Naive thymus-derived CD8-positive, alpha-beta T cell (primary cell): ENCODE measurements at regions not wholly inside any gene's neighbourhood (a gene's known extent, or its start where the extent isn't known, plus 50 kb on each side); places are given as distances from the start of the nearest gene placed in this dataset.

Experiments
- ATAC-seq, 2 donors: fragments of 150-1000 bp; cut with Tn5 transposase in 1 of 2; sonication (Bioruptor Pico), chemical (Tn5 transposase) in 1 of 2; 1 replicate in 1 of 2; 2 replicates in 1 of 2; pipeline ENCODE4 v1.10.0; 2021; ENCODE audit warnings: mild to moderate bottlenecking in 2 of 2, moderate library complexity in 2 of 2
- POLR2A ChIA-PET: fragments of 350-600 bp; sonication (Branson Sonifier 250); formaldehyde crosslinking; loops from one replicate; lab custom pipeline; 2021; ENCODE audit warnings: antibody characterized with exemption; lab: Charles Lee
- DNase-seq, 10 donors: peaks; one replicate each; pipeline versions ENCODE4 v3.0.0 to v3.0.0-alpha.2; 2020 to 2022
- H3K27ac Mint-ChIP-seq, 10 donors: one replicate each; pipeline ENCODE4 v1.8.0; 2020 to 2022; ENCODE audit warnings: mild to moderate bottlenecking in 10 of 10, mixed read lengths in 10 of 10, moderate library complexity in 4 of 10, inconsistent platforms in 1 of 10
- H3K27me3 Mint-ChIP-seq, 5 donors: one replicate each; pipeline ENCODE4 v1.8.0; 2021 to 2022; ENCODE audit warnings: mixed read lengths in 5 of 5
- H3K36me3 Mint-ChIP-seq, 3 donors: one replicate each; pipeline ENCODE4 v1.8.0; 2020 to 2022; ENCODE audit warnings: mixed read lengths in 3 of 3, mild to moderate bottlenecking in 2 of 3, inconsistent platforms in 1 of 3
- H3K4me1 Mint-ChIP-seq, 4 donors: one replicate each; pipeline ENCODE4 v1.8.0; 2021 to 2022; ENCODE audit warnings: mixed read lengths in 4 of 4
- H3K4me3 Mint-ChIP-seq, 10 donors: one replicate each; pipeline ENCODE4 v1.8.0; 2020 to 2022; ENCODE audit warnings: mild to moderate bottlenecking in 10 of 10, mixed read lengths in 10 of 10, moderate library complexity in 6 of 10, inconsistent platforms in 1 of 10
- H3K9me3 Mint-ChIP-seq, 9 donors: one replicate each; pipeline ENCODE4 v1.8.0; 2020 to 2022; ENCODE audit warnings: mixed read lengths in 9 of 9, mild to moderate bottlenecking in 3 of 9, inconsistent platforms in 1 of 9, moderate library complexity in 1 of 9

DNA sequence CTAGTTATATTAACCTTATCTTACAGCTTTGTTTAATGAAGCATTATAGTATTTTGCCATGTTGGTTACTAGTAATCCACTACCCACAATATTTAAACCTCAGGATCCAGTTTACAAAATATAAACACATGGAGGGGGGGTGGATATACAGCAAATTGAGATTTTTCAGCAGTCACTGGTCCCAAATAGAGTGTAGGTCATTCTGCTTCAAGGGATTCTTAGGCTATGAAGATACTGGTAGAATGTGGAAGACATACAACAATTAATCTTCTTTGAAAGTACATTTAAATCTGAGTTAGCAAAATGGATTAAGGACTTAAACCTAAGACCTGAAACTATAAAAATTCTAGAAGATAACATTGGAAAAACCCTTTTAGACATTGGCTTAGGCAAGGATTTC, 569.6 kb downstream of the ZNF674 start:
- Mint-ChIP-seq H3K9me3 (peaks cover 0 to 4% (median 0%) of the 10 kb centered on the region in 9 donors), H3K4me1 (no peaks in the 10 kb centered on the region), H3K4me3 (no peak overlapping the region), H3K36me3 (no peaks in the 10 kb centered on the region), H3K27me3 (no peaks in the 10 kb centered on the region), H3K27ac (no peak overlapping the region)
- DNase-seq, result no peak
- POLR2A ChIA-PET, result no interaction called here
- ATAC-seq, result no peak

DNA sequence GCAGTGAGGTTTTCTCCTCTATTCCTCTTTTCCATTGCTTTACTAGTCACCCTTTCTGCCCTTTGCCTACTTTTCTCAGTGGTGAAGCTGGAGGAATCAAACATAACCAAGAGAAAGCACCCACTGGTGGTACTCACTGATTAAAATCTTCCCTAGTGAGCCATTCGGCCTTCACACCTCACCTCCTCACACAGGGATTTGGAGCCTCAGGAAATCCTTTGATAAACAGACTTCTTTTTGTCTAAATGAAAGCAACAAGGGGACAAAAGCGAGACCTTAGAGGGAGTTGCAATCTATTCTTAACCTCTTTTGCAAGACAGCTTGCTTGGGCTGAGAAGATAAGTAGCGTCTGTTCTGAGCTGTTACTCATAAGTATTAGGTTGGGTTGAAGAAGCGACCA, 572.6 kb downstream of the ZNF674 start:
- no peaks in the 10 kb centered on the region for H3K4me1 Mint-ChIP-seq
- POLR2A ChIA-PET, result no interaction called here
- DNase-seq, result no peak
- H3K27me3 Mint-ChIP-seq, result no peaks in the 10 kb centered on the region
- H3K36me3 Mint-ChIP-seq, result no peaks in the 10 kb centered on the region
- H3K27ac Mint-ChIP-seq, result no peak overlapping the region
- H3K4me3 Mint-ChIP-seq, result no peak overlapping the region
- H3K9me3 Mint-ChIP-seq, result peaks cover 0 to 4% (median 0%) of the 10 kb centered on the region in 9 donors
- no peak for ATAC-seq

DNA sequence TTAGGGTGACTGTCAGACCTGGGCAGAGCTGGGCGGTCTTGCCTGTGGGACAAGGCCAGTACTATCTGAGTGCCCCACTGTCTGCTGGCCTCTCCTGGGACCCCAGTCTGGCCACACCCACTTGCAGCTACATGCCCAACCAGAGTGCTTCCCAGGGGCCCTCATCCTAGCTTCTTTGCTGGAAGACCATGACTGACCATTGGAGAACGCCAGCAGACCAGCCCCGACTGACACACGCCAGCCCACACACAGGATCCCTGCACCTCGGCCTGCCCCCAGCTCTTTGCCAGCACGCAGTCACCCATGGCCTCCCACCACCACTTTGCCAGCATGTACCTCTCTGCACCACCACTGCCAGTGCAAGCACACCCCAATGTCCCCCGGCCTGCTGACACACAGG, 585.7 kb downstream of the ZNF674 start:
- Mint-ChIP-seq H3K27me3 (peaks cover 0 to 5% (median 0%) of the 10 kb centered on the region in 5 donors), H3K27ac (no peak overlapping the region), H3K36me3 (peaks cover 0 to 6% (median 0%) of the 10 kb centered on the region in 3 donors), H3K4me1 (no peaks in the 10 kb centered on the region), H3K9me3 (peaks cover 0 to 15% (median 2%) of the 10 kb centered on the region in 9 donors), H3K4me3 (no peak overlapping the region)
- POLR2A ChIA-PET, result no interaction called here
- ATAC-seq, result no peak
- DNase-seq, result no peak

GRCh38 chrX:45956191-45956870, 588.9 kb downstream of the ZNF674 start:
- Mint-ChIP-seq H3K9me3 (peaks cover 0 to 11% (median 0%) of the 10 kb centered on the region in 9 donors), H3K4me1 (no peaks in the 10 kb centered on the region), H3K27ac (no peak overlapping the region), H3K27me3 (peaks cover 0 to 5% (median 0%) of the 10 kb centered on the region in 5 donors), H3K4me3 (no peak overlapping the region), H3K36me3 (peaks cover 0 to 6% (median 0%) of the 10 kb centered on the region in 3 donors)
- ATAC-seq, result no peak
- DNase-seq, result no peak
- POLR2A ChIA-PET, result no interaction called here

GRCh38 chrX:45955661-45956060, 589.6 kb downstream of the ZNF674 start:
- no peak overlapping the region for H3K4me3 Mint-ChIP-seq
- H3K27ac Mint-ChIP-seq, result no peak overlapping the region
- H3K36me3 Mint-ChIP-seq, result peaks cover 0 to 6% (median 0%) of the 10 kb centered on the region in 3 donors
- no peaks in the 10 kb centered on the region for H3K4me1 Mint-ChIP-seq
- POLR2A ChIA-PET, result no interaction called here
- DNase-seq (no peak), ATAC-seq (no peak)
- peaks cover 0 to 8% (median 0%) of the 10 kb centered on the region in 9 donors for H3K9me3 Mint-ChIP-seq
- peaks cover 0 to 5% (median 0%) of the 10 kb centered on the region in 5 donors for H3K27me3 Mint-ChIP-seq

DNA sequence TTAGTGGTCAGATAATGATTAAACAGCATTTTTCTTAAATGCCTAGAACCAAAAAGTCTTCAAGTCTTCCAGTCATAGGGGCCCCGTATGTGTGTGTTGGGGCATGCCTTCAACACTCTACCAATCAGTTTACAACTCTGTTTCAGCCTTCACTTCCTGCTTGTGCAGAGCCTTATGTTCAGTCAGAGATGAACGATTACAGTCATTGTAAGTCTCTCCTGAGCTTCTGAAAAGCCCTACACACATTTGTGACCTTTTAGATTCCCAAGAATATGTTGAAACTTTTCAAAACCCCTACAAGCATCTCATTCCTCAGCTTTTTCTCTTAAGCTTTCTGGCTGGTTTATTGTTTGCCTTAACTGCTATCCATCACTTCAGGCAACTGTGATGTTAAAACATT, 591.2 kb downstream of the ZNF674 start:
- ATAC-seq (no peak), DNase-seq (no peak)
- peaks cover 0 to 5% (median 0%) of the 10 kb centered on the region in 3 donors for H3K36me3 Mint-ChIP-seq
- peaks cover 0 to 5% (median 0%) of the 10 kb centered on the region in 5 donors for H3K27me3 Mint-ChIP-seq
- no peaks in the 10 kb centered on the region for H3K4me1 Mint-ChIP-seq
- no peak overlapping the region for H3K4me3 Mint-ChIP-seq
- H3K27ac Mint-ChIP-seq, result no peak overlapping the region
- H3K9me3 Mint-ChIP-seq, result peaks cover 0 to 8% (median 0%) of the 10 kb centered on the region in 9 donors
- POLR2A ChIA-PET, result interaction anchor here (1.0 kb wide), 1 partner anchor 18 kb away, joined by 4 read pairs; no protein-coding TSS in a partner anchor

DNA sequence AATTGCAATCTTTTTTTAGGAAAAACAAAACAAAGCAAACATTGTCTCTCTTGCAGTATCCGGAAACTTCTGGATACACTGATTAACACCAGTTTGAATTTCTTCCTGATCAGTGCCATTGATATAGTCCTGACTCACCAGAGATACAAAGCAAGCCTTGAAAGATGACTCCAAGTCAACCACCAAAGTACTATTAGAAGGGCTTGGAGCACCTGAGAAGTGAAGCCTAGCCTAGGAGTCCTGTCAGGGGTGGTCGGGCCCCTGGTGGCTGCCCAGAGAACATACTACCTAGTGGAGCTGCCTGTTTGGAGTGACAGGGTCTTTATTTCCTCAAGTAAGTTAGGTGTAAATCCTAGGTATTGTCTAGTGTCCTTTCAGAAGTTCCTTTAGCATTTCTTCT, 593.2 kb downstream of the ZNF674 start:
- no peaks in the 10 kb centered on the region for H3K36me3 Mint-ChIP-seq
- POLR2A ChIA-PET, result no interaction called here
- H3K27ac Mint-ChIP-seq, result no peak overlapping the region
- no peak for ATAC-seq
- no peaks in the 10 kb centered on the region for H3K27me3 Mint-ChIP-seq
- DNase-seq, result no peak
- no peak overlapping the region for H3K4me3 Mint-ChIP-seq
- H3K4me1 Mint-ChIP-seq, result no peaks in the 10 kb centered on the region
- peaks cover 0 to 6% (median 0%) of the 10 kb centered on the region in 9 donors for H3K9me3 Mint-ChIP-seq

GRCh38 chrX:45935408-45935807, 609.8 kb downstream of the ZNF674 start:
- H3K27ac Mint-ChIP-seq, result no peak overlapping the region
- no peaks in the 10 kb centered on the region for H3K36me3 Mint-ChIP-seq
- H3K27me3 Mint-ChIP-seq, result no peaks in the 10 kb centered on the region
- H3K4me3 Mint-ChIP-seq, result no peak overlapping the region
- DNase-seq (no peak), ATAC-seq (no peak)
- peaks cover 0 to 10% (median 2%) of the 10 kb centered on the region in 9 donors for H3K9me3 Mint-ChIP-seq
- POLR2A ChIA-PET, result no interaction called here
- H3K4me1 Mint-ChIP-seq, result no peaks in the 10 kb centered on the region

DNA sequence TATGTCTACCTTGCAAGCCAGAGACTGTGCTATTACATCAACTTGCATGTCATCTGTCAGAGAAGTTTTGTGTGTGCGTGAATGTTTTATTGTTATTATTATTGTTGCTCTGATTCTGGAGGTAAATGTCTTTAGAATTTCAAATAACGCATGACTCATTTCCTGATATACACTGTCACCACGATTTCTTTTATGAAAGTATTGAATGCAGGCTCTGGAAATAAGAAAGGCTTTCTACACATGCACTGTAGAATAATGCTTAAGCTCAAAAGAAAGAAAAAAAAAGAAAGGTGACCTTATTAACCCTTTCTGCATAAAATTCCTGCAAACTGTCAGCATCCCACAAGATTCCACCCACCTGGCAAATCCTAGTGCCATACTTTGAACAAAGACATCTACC, 632.9 kb downstream of the ZNF674 start:
- Mint-ChIP-seq H3K9me3 (no peaks in the 10 kb centered on the region), H3K36me3 (no peaks in the 10 kb centered on the region), H3K4me1 (no peaks in the 10 kb centered on the region), H3K27me3 (no peaks in the 10 kb centered on the region), H3K4me3 (no peak overlapping the region), H3K27ac (no peak overlapping the region)
- DNase-seq, result no peak
- ATAC-seq, result no peak
- POLR2A ChIA-PET, result no interaction called here

DNA sequence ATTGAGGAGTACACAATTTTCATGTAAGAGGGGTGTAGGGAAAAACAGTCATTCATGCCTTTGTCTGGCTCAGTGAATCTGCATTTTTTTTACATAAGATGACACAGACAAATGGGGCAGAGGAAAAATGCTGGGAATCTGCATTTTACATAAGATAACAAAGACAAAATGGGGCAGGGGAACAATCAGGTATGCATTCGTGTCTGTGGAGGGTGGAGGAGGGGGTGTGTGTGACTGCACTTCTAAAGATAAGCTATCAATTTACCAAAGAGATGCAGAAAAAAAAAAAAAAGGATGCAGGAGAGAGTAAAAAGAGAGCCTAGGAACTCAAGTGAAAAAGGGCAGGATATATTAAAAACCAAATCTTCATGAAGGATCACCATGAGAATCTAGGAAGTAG, 637.4 kb downstream of the ZNF674 start:
- no peak for ATAC-seq
- H3K27me3 Mint-ChIP-seq, result no peaks in the 10 kb centered on the region
- H3K36me3 Mint-ChIP-seq, result no peaks in the 10 kb centered on the region
- peaks cover 0 to 5% (median 3%) of the 10 kb centered on the region in 4 donors for H3K4me1 Mint-ChIP-seq
- no peak for DNase-seq
- POLR2A ChIA-PET, result no interaction called here
- no peaks in the 10 kb centered on the region for H3K9me3 Mint-ChIP-seq
- H3K27ac Mint-ChIP-seq, result no peak overlapping the region
- no peak overlapping the region for H3K4me3 Mint-ChIP-seq

- DNase-seq (no peak), ATAC-seq (no peak)
- Mint-ChIP-seq H3K4me1 (peaks cover 0 to 5% (median 3%) of the 10 kb centered on the region in 4 donors), H3K4me3 (no peak overlapping the region), H3K36me3 (no peaks in the 10 kb centered on the region), H3K27ac (no peak overlapping the region), H3K9me3 (no peaks in the 10 kb centered on the region), H3K27me3 (peaks cover 0 to 3% (median 0%) of the 10 kb centered on the region in 5 donors)
- POLR2A ChIA-PET, result no interaction called here
These were observed 641.4 kb downstream of the ZNF674 start for GRCh38 chrX:45903781-45904201.

- peaks cover 0 to 5% (median 3%) of the 10 kb centered on the region in 4 donors for H3K4me1 Mint-ChIP-seq
- H3K9me3 Mint-ChIP-seq, result no peaks in the 10 kb centered on the region
- ATAC-seq (no peak), DNase-seq (no peak)
- peaks cover 0 to 3% (median 0%) of the 10 kb centered on the region in 5 donors for H3K27me3 Mint-ChIP-seq
- peak overlapping the region in 2 of 10 donors; percentile 45 to 55 for H3K27ac Mint-ChIP-seq
- no peak overlapping the region for H3K4me3 Mint-ChIP-seq
- H3K36me3 Mint-ChIP-seq, result no peaks in the 10 kb centered on the region
- POLR2A ChIA-PET, result no interaction called here
These were observed 644.2 kb downstream of the ZNF674 start for GRCh38 chrX:45900766-45901615.
